Umbilical cord (tissue), 1 donor: ENCODE measurements at regions not wholly inside any gene's neighbourhood (a gene's known extent, or its start where the extent isn't known, plus 50 kb on each side); places are given as distances from the start of the nearest gene placed in this dataset.
A peak's percentile ranks its signal among the peaks of the same experiment; 100 is the strongest.
"Not testable (repeated sequence)": the region's sequence is repeated elsewhere in the genome, so short reads cannot be mapped to it uniquely, and the experiment has no call there.

ENCODE experiments used
- DNase-seq: peaks from one replicate; pipeline ENCODE4 v3.0.0-alpha.2; 2015; ENCODE audit warnings: low spot score

DNA sequence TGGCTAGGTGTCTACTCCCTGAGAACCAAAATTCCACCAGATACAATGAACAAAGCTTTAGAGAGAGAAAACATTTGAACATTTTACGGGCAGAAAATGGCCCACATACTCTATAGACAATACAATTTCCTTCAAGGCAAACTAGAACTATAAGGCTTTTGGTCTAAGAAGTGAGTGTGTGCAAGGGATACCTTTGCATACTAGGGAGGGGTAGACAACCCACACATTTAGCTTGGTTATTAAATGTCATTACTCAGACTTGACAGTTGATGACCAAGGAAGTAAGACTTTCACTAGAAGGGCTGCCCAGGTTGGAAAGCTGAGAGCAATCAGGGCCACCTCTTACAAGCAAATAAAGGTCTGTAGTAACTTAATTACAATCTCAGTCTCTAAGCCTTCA is 64.0 kb upstream of the PLEKHM1 start:
- DNase-seq, result not testable (repeated sequence)

DNA sequence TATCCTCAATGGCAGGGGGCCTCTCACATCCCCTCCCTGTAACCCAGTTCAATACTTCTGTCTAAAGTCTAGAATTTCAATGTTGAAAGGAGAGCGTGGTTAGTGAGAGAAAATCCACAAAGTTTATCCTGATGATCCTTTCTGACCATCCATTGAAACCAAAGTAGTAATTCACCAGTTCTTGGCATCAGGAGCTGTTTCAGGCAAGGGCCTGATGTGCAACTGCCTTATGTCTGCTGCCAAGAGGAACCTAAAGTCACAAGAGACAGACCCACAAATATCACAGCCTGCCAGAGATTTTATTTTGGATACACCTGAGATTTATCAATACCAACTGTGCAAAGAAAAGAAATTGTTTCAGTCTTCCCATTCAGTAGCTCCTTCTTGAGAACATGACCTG is 68.3 kb upstream of the PLEKHM1 start:
- DNase-seq, result not testable (repeated sequence)

DNA sequence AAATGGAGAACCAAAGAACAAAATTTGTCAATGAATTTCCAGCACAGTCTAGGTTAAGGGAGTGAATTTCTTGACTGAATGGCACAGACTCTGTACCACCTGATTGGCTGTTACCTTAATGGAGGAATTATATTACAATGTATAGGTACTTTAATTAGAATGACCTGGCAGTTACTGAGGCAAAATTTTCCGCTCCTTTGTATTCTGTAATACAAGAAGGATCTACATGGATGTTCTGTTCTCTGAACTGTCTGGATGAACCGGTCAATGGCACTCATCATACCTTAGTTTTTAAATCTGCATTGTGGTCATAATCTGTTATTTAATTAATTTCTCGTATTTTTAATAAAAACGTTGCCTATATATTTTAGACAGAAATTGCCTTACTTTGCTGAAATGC is 72.3 kb upstream of the PLEKHM1 start:
- DNase-seq, result not testable (repeated sequence)

DNA sequence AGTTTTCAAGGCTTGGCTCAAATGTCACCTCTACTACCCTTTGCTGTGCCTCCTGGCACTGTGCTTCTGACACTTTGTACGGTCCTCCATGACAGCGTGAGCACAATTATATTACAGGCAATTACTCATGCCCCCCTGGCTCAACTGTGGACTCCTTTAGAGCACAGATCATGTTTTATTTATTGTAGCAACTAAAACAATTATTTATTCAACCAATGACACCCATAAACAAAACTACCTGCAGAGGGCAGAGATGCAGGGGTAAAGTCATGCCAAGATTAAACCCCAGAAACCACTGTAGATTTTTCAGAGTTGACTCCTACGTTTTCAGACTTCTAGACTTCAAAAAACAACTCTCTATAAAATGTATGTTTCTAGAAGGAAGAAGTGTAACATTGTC is 72.8 kb upstream of the PLEKHM1 start:
- not testable (repeated sequence) for DNase-seq

DNA sequence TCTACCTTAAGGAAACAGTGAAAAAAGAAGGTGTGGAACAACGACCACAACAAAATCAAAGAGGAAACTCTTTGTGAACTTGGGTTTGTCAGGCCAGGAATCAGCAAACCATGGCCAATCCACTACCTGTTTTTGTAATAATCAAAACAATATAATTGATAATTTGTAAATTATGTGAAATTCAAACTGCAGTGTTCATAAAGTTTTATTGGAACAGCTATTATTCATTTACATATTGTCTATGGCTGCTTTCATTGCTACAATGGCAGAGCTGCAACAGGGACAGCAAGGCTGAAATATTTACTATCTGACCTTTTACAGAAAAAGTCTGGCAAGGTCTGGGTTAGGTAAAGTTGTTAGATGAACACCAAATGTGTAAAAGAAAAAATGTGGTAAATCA is 77.8 kb upstream of the PLEKHM1 start:
- not testable (repeated sequence) for DNase-seq

DNA sequence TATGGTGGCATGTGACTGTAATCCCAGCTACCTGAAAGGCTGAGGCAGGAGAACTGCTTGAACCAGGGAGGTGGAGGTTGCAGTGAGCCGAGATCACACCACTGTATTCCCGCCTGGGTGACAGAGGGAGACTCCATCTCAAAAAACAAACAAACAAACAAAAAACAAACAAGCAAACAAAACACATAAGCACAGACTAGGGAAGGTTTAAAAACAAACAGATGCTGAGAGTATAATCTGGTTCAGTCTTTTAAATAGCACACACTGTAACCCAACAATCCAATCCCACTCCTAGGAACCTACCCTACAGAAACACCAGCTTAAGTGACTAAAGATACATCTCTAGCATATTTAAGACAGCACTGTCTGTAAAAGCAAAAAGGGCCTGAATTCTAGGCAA is 82.8 kb upstream of the PLEKHM1 start:
- DNase-seq, result not testable (repeated sequence)

DNA sequence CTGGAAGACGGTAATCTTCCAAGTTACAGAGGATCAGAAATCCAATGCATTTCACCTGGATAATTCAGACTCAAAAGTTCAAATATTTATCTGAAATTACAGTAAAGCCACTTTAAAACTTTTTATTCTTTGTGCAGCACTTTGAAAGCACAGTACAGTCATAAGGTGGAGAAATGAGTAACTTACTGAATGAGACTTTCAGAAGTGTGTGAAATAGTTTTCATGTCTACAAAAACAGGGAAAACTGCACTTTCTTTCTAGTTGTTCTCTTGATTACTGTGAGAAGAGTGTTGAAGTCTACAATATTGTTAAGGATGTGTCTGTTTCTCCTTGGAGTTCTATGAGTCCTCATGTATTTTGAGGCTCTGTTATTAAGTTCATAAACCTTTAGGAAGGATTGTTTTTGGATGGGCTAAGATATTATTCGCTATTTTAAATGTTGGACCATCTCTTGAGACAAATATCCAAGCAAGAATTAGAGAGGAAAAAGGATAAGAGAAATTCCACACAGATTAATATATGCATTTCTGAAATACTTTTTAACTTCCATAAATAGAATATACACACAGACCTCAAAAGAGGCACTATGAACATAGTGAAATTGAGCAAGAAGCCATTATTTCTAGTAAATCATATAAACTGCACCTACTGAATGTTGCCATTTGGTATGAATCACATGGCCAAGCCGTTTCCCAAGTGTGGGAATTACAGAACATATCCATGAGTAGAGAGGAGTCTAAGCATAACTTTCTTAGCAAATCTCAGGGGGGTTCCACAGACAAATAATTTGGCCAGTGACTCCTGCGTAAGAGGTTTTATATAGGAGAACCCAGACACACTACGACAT is 83.6 kb upstream of the PLEKHM1 start:
- peak; percentile 81 for DNase-seq

DNA sequence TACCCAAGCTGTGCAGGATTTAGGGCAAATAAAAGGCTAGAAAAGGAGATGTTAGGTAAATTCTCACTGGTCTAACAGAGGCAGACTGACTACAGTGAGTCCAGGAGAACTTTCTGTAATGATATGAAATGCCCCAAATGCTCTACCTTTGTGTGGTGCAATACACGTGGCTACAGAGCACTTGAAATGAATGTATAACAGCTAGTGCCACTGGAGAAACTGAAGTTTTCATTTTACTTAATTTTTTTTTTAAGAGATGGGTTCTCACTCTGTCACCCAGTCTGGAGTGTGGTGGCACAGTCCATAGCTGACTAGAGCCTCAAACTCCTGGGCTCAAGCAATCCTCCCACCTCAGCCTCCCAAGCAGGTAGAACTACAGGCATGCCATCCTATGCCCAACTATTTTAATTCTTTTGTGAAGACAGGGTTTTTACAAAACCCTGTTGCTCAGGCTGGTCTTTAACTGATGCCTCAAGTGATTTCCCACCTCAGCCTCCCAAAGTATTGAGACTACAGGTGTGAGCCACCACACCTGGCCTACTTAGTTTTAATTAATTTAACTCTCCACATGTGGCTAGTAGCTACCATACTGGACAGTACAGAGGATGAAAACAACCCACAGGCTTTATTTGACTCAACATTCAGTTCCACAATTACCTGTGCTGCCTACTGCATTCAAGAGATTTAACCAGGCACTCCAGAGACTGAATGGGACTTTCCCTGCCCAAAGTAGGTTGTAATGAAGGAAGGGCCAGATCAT is 84.8 kb upstream of the PLEKHM1 start:
- DNase-seq, result no peak

DNA sequence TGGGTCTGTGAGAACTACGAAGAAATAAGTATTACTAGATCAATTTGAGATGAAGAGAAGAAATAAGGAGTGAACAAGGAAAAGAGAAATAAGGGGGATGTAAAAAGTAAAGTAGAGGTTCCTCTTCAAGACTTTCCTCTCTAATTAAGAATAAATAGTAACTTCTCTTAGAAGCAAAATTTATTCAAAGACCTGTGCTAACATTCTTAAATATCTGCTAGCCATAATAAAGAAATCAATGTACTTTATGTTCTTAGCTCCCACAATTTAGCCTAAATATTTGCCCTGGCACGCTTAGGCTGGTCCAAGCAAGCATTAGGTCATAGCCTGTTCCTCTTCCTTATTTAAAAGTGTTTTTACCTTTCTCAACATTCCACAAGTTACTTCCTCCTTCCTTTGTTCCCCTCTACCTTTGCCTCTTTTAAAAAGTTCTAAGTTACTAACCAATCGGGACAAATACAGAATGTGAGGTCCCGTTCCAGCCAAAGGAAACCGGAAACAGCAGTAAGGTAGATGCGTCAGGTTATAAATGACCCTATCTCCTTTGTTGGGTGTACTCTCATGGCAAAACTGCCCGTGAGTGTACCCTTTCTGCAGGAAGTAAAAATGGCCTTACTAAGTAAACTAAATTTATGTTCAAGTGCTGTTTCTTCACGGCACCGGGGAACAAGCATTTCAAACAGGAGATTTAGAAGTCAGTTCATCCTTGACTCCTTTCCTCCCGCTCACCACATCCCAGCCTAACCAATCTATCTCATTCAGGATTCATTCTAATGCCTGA is 86.2 kb upstream of the PLEKHM1 start:
- DNase-seq, result not testable (repeated sequence)

DNA sequence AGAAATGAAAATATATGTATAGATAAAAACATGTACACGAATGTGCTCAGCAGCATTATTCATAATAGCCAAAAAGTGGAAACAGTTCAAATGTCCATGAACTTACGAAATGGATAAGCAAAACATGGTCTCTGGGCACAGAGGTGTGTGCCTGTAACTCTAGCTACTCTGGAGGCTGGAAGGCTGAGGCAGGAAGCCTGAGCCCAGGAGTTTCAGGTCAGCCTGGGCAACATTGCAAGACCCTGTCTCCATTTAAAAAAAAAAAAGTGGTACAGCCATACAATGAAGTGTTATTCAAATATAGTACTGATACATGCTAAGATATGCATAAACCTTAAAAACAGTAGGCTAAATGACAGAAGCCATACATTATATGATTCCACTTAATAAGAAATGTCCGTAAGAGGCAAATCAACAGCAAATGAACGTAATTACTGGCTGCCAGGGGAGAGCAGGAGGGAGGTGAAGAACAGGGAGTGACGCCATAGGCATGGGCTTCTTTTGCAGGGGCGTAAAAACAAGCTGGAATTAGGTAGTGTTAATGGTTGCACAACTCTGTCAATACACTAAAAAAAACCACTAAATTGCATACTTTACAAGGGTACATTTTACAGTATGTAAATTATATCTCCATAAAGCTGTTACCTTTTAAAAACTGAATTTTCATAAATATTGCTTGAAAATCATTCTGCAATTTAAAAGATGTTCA is 87.2 kb upstream of the PLEKHM1 start:
- no peak for DNase-seq

DNA sequence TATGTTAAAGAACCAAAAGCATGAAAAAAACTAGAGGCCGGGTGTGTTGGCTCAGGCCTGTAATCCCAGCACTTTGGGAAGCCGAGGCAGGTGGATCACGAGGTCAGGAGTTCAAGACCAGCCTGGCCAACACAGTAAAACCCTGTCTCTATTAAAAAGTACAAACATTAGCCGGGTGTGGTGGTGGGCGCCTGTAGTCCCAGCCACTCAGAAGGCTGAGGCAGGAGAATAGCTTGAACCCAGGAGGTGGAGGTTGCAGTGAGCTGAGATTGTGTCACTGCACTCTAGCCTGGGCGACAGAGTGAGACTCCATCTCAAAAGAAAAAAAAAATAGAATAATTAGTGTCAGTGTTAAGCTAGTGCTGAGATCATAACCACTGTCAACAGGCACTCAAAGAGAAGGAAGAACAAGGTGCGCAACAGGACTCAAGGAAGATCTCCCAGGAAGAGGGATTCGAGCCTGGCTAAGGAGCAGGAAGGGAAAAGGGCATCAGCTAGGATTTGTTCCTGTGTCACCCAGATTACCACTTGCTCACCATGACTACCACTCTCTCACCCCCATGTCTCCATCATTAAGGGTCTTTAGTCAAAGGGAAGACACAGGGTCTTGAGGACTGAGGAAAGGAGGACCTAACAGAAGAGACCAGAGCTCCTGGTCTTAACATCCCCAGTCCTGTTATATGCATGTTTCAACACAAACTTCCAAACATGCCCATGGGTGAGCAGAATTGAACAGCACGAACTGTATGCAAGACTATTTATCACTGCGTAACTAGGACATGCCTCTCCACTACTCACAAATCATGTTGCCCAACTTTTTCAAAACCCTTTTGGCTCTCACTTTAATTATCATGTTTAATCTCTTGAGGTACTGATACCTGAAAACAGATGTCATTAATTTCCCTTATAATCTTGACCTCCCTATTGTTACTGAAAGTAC is 88.3 kb upstream of the PLEKHM1 start:
- no peak for DNase-seq

DNA sequence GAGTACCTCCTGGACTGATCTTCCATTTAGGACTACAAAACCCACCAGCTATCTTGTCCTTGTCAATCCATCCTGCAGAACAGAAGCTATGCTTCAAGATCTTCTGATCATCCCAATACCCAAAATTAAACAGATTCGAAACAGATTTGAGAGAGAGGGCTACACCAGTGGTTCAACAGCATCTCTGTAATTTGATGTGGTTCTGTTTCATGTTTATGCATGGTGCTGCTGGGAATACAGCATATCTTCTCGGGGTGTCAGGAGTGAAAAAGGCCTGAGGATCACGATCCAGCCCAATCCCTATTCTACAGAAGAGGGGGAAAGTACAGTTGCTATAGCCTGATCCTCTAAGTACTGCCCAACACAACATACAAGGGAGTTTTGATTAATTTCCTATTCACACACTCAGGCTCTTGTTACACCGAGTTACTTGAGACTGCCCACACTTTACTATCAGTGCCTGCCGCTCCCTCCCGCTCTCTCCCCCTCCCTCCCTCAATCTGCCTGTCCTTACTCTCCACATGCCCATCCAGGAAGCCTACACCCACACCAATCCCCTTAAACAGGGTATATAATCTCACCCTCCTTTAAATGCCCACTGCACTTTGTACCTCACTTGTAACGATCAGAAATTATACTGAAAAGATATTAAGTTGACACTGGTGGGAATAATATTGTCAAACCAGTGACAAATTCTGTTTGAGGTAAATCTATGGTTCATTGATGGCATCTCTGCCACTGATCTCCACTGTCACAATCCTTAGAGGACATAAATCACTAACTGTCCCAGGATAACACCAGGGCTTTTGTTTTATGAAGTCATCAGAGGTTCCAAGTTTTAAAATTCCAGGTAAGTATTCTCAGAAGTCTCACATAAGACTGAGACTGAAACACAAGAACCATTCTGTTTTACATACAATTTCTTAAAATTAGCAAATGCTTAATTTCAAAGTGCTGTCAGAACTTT is 89.3 kb upstream of the PLEKHM1 start:
- DNase-seq, result no peak

DNA sequence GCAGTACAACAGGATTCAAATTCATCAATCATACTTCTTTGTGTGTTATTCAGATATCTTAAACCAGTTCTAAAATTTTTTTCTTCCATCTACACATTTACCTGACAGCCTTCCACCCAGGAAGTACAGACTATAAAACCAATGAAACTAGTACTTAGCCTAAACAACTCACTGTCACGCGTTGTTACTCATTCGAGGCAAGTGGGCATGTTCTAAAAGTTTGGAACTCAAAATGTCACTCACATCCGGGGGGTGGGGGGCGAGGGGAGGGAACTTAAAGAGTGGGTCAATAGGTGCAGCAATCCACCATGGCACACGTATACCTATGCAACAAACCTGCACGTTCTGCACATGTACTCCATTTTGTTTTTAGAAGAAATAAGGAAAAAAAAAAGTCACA is 90.4 kb upstream of the PLEKHM1 start:
- DNase-seq, result no peak

DNA sequence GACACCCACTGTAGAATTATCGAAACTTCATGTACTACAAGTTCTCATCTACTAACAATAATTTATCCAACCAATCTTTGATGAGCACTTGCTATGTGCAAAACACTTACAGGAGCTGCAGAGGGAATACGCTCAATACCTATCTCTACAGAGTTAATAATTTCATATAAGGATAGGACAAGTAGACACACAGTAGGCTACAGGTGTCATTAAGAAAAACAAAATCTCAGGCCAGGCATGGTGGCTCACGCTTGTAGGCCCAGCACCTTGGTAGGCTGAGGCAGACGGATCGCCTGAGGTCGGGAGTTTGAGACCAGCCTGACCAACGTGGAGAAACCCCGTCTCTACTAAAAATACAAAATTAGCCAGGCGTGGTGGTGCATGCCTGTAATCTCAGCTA is 91.3 kb upstream of the PLEKHM1 start:
- no peak for DNase-seq

DNA sequence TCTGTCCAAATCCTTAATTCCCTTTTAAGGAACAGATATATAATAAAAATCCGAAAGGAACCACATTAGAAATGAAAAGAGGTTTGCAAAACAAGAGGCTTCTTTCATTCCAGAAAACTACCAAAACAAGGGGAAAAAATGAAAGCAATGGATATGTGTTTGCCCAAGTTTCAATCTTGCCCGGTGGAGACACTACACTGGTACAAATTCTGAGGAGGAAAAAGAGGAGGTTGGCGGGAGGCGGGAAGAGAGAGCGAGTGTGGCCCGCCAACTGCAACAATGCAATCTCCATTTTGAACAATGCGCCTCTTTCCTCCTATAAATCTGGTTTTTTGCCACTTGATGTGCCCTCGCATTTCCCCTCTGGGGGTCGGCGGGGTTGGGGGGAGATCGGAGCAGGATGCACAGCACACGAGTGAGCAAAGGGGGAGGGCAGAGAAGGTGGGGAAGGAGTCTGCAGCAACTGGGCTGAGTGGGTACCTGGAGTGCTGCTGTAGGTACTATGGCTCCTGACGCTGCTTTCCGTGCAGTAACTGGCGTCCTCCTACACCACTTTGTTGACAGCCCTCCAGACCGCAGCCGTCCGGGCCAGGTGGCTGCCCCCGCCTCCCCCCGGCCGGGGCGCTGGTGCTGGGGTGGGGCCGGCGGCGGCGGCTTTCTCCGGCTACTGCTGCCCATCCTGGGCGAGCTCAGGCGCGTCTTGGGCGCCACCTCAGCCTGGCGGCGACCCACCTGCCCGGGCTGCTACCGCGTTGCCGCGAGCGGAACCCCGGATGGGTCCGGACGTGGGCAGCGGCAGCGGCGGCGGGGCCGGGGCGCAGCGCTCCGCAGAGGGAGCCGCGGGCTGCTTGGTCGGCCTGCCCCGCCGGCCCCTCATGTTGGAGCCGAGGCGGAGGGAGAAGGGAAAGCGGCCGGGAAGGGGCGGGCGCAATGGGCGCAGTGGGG is 93.8 kb upstream of the PLEKHM1 start:
- DNase-seq, result peak; percentile 80

DNA sequence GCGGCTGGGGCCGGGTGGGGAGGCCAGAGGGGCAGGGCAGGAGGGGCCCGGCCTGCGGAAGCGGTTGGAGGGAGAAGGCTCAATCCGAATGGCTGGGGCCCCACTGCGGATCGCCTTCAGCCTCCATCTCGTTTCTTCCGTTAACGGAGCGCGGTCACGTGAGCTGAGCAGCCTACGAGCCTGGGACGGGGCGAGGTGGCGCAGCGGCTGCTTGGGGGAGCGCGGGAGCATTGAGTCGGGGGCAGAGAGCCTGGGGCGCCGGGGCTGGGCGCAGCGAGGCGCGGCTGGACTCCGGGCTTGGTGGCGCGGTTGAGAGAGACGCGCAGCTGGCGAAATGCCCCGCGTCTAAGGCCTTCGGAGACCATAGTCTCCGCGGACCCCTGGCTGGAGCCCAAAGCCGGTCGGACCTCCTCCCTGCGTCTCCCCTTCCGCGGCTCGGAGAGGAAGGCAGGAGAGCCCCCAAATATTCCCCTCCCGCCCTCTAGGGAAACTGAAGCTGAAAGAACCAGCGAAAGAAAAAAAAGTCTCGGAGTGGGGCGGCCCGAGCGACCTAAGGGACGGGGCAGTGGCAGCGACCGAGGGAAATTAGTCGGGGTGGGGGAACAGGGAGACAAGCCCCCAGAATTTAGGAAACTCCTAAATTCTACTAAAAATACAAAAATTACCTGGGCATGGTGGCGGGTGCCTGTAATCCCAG is 94.7 kb upstream of the PLEKHM1 start:
- DNase-seq, result peak; percentile 93
